HG03565 (cell line): ENCODE measurements at regions not wholly inside any gene's neighbourhood (a gene's known extent, or its start where the extent isn't known, plus 50 kb on each side); places are given as distances from the start of the nearest gene placed in this dataset.

Experiments
- ATAC-seq: cut with Tn5 transposase; IDR thresholded peaks from one replicate; pipeline ENCODE4 v1.9.1; 2021; ENCODE audit warnings: mild to moderate bottlenecking, moderate library complexity; ENCODE audit not compliant: unreplicated experiment

DNA sequence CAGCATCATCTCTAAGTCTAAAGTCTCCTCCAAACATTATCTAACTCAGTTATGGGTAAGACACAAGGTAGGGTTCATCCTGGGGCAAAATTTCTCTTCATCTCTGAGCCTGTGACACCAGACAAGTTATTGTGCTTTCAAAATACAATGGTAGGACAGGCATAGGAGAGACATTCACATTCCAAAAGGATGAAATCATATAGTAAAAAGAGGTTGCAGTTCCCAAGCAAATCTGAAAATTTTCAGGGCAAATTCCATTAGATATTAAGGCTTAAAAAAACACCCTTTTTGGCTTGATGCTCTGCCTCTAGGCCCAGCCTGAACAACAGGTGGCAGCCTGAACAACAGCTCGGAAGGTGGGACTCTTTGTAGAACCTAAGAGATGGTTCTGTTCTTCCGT, 448.3 kb upstream of the SLIT2 start:
- ATAC-seq = no peak

- ATAC-seq = no peak
Observed at GRCh38 chr4:19793831-19794230, 457.9 kb upstream of the SLIT2 start.

GRCh38 chr4:19791422-19792123, 460.1 kb upstream of the SLIT2 start:
- no peak for ATAC-seq

DNA sequence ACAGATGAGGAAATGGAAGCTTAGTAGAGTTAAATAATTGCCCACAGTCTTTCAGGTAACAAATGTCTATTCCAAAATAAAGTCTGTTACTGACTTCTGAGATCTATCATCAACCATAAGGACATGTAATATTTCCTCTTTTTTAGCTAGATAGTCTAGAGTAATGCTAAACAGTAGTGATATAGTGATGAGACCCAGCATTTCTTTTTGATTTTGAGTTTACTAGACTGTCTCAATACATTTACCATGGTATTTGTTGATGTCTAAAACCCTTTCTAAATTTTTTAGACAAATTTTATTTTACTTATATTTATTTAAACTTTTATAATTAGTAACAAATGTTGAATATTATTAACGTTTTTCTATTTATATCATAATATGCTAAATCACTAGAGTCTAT, 465.1 kb upstream of the SLIT2 start:
- no peak for ATAC-seq

GRCh38 chr4:19783667-19784223, 468.0 kb upstream of the SLIT2 start:
- no peak for ATAC-seq

- no peak for ATAC-seq
Observed at GRCh38 chr4:19780871-19781270, 470.8 kb upstream of the SLIT2 start.

DNA sequence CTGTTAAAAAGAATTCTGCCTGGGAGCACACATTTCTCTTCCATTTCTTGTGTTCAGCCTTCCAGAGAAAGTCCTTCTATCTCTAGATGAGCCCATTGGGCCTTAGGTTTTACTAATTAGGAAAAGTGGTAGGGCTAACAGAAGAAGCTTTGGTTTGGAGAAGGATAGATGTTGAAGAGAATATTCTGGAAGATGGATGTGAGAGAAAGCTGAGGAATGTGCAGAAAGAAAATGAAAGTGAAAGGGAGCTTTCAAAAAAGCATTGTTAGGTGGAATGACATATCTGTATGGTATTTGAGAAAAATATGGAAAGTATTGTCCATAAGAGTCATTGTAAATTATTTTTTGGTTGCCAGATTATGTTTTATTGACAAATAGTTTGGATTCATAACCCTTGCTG, 474.8 kb upstream of the SLIT2 start:
- ATAC-seq = no peak

DNA sequence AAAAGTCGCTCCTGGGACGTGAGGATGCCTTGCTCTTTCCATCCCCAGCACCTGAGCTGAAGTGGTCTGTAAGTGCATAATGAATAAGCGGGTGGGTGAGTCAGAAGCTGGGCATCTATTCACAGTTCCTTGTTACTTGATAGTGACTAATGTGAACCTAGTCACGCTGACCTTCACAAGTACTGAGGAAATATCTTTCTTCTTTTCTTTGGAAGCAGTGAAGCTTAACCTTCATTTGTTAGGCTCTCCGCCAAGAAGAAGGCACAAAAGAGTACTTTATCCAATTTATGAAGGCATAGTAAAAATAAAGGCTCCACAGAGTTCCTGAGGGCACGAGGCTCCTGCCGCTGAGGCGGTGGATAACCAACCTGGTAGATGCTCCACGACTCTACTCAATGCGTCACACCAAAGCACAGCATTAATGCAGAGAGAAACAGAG, 475.7 kb upstream of the SLIT2 start:
- no peak for ATAC-seq

GRCh38 chr4:19774690-19775256, 476.9 kb upstream of the SLIT2 start:
- ATAC-seq = no peak

DNA sequence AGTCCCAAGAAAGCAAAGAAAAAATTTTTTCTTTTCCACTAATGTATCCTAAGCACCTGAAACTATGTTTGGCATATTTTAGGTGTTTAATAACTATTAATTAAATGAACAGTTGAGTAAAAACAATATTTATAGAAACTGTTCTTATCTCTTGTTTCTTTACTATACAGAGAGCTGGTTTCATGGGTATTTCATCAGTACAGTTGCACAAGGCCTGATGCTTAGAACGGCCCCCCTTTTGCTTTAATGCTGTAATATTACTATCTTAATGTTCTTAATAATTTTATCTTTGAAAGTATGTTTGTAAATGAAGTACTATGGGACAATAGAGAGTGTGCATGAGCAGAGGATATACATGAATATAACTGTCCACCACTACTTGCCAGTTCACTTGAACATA, 479.1 kb upstream of the SLIT2 start:
- no peak for ATAC-seq

- no peak for ATAC-seq
Observed at GRCh38 chr4:19756661-19757060, 495.0 kb upstream of the SLIT2 start.

- ATAC-seq = no peak
Observed at GRCh38 chr4:19752599-19752998, 499.1 kb upstream of the SLIT2 start.

DNA sequence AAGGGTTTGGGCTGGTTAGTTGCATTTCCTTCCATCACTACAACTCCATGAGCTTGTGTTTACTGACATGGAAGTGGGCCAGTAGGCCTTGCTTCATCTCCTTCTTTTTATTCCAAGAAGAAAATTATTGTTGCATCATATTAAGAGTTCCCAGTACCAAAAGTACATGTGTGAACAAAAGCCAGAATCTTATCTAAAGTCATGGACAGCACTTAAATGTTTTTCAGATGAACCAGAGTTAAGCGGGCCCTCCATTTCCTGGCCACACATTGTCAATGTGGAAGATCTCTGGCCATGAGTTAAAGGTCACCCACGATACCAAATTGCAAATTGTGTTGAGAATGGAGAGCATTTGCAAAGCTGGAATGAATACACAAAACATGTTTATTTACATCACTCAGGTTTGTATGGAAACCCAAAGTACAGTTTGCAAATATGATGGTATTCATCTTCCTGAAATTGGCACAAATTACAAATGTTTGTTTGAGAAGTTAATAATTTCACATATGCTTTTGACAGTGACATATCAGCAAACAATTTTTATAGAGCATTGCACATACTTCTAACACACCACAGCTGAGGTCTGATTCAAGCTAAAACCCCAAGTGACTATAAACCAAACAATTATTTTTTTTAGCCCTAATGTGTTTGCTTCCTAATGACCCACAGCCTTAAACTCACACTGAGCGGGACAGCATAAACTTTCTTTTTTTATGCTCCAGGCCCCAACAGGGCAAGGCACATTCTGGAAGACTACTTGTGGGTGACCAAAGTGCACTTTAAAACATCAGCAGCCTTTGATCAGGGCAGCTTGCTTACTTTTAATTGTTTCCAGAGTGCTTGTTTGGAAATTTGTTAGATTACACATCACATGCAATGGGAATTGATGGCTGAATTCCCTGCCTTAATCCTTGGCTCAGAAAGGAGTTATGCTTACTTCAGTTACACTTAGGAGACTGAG, 502.9 kb upstream of the SLIT2 start:
- no peak for ATAC-seq

GRCh38 chr4:19746377-19746776, 505.3 kb upstream of the SLIT2 start:
- no peak for ATAC-seq

DNA sequence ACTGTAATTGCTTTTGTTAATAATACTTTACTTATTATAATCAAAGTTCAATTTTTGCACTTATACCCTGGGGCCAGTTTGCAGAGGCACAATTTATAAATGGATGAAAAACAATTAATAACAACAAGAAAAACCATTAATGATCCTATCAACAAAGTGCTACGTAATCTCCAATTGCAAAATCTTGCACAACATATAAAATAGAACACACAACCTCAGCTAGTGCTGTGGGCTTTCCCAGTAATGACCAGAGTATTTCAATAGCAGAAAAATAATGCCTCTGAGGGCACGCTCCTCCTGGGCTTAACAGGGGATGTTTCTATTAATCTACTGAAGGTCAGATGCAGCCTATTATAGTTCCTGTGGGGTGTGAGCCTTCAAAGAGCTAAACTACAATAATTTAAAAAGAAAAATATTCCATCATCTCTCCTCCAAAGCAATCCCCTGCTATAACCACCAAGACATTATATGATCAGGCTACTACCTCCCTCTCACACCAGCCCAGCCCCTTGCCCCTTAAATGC, 508.5 kb upstream of the SLIT2 start:
- ATAC-seq = no peak

- no peak for ATAC-seq
Observed at GRCh38 chr4:19739101-19739651, 512.5 kb upstream of the SLIT2 start.

DNA sequence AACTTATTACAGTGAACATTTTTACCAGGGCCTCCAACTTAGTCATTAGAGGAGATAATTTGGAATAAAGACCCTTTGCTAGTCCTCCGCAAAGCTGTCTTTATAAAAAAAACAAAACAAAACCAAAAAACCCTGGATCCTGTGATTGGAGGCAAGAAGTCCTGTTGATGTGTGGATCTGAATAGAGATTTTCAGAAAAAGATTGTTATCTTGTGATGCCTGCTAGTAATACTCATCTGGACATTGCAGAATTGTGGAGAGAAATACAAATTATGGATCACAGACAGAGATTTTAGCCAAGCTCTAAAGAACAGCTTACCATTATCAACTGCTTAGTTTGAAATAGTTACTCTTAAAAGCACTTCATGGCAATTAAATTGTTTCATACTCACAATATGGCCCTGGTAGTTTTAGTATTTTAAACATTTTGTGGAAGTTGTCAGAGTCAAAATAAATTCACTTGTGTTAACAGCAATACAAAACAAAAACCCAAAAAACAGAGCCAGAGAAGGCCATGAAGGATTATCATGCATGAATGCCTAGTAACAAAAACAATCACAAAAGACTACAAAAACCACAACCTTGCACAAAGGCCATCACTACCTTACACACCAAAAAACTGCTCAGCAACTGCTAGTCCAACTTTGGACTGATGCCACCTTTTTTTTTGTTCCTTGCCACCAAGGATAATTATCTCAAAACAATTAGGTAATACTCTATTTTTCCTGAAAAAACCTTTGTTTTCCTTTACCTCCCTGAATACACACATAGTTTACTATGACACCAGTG, 514.5 kb upstream of the SLIT2 start:
- no peak for ATAC-seq

- ATAC-seq = no peak
Observed at GRCh38 chr4:19735012-19735411, 516.7 kb upstream of the SLIT2 start.

DNA sequence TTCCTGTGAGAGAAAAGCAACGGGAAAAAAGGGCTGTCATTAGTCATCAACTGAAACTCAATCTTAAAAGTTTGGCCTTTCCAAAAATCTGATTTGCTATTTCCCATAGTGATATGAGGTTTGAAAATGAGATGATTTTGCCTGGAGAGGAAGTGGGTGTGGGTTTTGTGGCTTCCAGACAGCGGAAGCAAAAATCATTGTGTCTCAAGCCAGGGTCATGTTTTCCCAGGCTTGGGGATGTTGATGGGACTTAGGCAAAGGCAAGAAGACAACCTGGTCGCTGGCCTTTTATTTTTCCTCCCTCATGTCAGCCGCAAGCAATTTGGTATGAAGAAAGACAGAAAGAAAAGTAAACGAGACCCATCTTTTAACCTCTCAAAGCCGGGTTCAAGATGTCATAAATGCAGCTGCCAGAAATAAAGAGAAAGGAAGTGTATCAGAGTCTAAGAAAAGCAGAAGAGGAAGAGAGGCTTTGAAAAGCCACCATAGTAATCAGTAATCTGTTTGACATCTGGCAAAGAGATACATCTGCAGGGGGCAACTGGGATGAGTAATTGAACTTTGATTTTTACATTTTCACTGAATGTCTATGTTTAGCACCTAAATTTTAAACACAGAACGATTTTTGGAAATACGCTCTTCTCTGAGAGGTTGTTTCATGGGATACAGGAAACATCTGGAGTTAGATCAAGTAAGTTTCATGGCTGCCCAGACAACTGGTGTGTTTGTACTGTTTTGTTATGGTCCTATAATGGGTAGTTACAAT, 521.6 kb upstream of the SLIT2 start:
- ATAC-seq = no peak
